Ishikawa (cell line): ENCODE measurements at regions not wholly inside any gene's neighbourhood (a gene's known extent, or its start where the extent isn't known, plus 50 kb on each side); places are given as distances from the start of the nearest gene placed in this dataset.

Experiments used
- CEBPB ChIP-seq: IDR thresholded peaks from 2 replicates; pipeline ENCODE4 v1.6.1; 2012
- CREB1 ChIP-seq: IDR thresholded peaks from 2 replicates; pipeline ENCODE4 v1.6.1; 2012; ENCODE audit warnings: low read depth
- EGR1 ChIP-seq: IDR thresholded peaks from 2 replicates; pipeline ENCODE4 v1.6.1; 2012
- EP300 ChIP-seq: IDR thresholded peaks from 2 replicates; pipeline ENCODE4 v1.6.1; 2012; ENCODE audit warnings: borderline replicate concordance
- FOXM1 ChIP-seq: IDR thresholded peaks from 2 replicates; pipeline ENCODE4 v1.6.1; 2012; ENCODE audit warnings: low read depth, borderline replicate concordance
- MAX ChIP-seq: IDR thresholded peaks from 2 replicates; pipeline ENCODE4 v1.6.1; 2012
- NFIC ChIP-seq: IDR thresholded peaks from 2 replicates; pipeline ENCODE4 v1.6.1; 2012
- RAD21 ChIP-seq: IDR thresholded peaks from 2 replicates; pipeline ENCODE4 v1.6.1; 2012; ENCODE audit warnings: low read depth
- REST ChIP-seq: IDR thresholded peaks from 2 replicates; pipeline ENCODE4 v1.6.1; 2012; ENCODE audit warnings: low read depth, mild to moderate bottlenecking
- TAF1 ChIP-seq: IDR thresholded peaks from 2 replicates; pipeline ENCODE4 v1.6.1; 2012; ENCODE audit warnings: low read depth, mild to moderate bottlenecking
- TCF12 ChIP-seq: IDR thresholded peaks from 2 replicates; pipeline ENCODE4 v1.6.1; 2012; ENCODE audit warnings: low read depth
- TEAD4 ChIP-seq: IDR thresholded peaks from 2 replicates; pipeline ENCODE4 v1.6.1; 2012
- USF1 ChIP-seq: IDR thresholded peaks from 2 replicates; pipeline ENCODE4 v1.6.1; 2012
- YY1 ChIP-seq: IDR thresholded peaks from 2 replicates; pipeline ENCODE4 v1.6.1; 2012; ENCODE audit warnings: low read depth
- ZBTB7A ChIP-seq: IDR thresholded peaks from 2 replicates; pipeline ENCODE4 v1.6.1; 2012; ENCODE audit warnings: low read depth

- TF ChIP-seq CREB1, result no peak
- TF ChIP-seq REST, result no peak
- no peak for TF ChIP-seq YY1
- no peak for TF ChIP-seq CEBPB
- no peak for TF ChIP-seq RAD21
- no peak for TF ChIP-seq ZBTB7A
Measured at GRCh38 chr1:38265293-38266196, 219.0 kb upstream of the POU3F1 start.

- TF ChIP-seq TEAD4, result no peak
- TF ChIP-seq EGR1, result no peak
- TF ChIP-seq ZBTB7A, result no peak
- no peak for TF ChIP-seq FOXM1
- TF ChIP-seq CREB1, result no peak
- no peak for TF ChIP-seq REST
- no peak for TF ChIP-seq USF1
- no peak for TF ChIP-seq MAX
- TF ChIP-seq EP300, result no peak
- no peak for TF ChIP-seq YY1
- no peak for TF ChIP-seq NFIC
- no peak for TF ChIP-seq RAD21
- no peak for TF ChIP-seq CEBPB
- no peak for TF ChIP-seq TCF12
- TF ChIP-seq TAF1, result no peak
Measured at GRCh38 chr1:38263438-38263837, 216.8 kb upstream of the POU3F1 start.

- TF ChIP-seq REST (no peak), TCF12 (no peak), USF1 (no peak), NFIC (no peak), EP300 (no peak), RAD21 (no peak), CEBPB (no peak), CREB1 (no peak), EGR1 (no peak), FOXM1 (no peak), ZBTB7A (no peak), TEAD4 (no peak)
Measured at GRCh38 chr1:38261574-38261973, 215.0 kb upstream of the POU3F1 start.

- no peak for TF ChIP-seq TEAD4
- no peak for TF ChIP-seq FOXM1
- TF ChIP-seq YY1, result no peak
- no peak for TF ChIP-seq CREB1
- TF ChIP-seq CEBPB, result no peak
- TF ChIP-seq MAX, result no peak
- no peak for TF ChIP-seq EP300
- no peak for TF ChIP-seq NFIC
- TF ChIP-seq ZBTB7A, result no peak
- TF ChIP-seq USF1, result no peak
- TF ChIP-seq EGR1, result no peak
- no peak for TF ChIP-seq TAF1
- TF ChIP-seq REST, result no peak
- TF ChIP-seq RAD21, result no peak
- TF ChIP-seq TCF12, result no peak
Measured at GRCh38 chr1:38258085-38258627, 211.6 kb upstream of the POU3F1 start.
